Lower leg skin (tissue), 4 donors: ENCODE measurements at regions not wholly inside any gene's neighbourhood (a gene's known extent, or its start where the extent isn't known, plus 50 kb on each side); places are given as distances from the start of the nearest gene placed in this dataset.

Source experiments
- DNase-seq, 2 donors: peaks; one replicate each; pipeline ENCODE4 v3.0.0-alpha.2; 2019; ENCODE audit warnings: low spot score in 2 of 2
- H3K4me3 ChIP-seq: fragments of 200-600 bp; sonication (generic); 2 replicates; pipeline ENCODE4 v1.5.1; 2017; ENCODE audit warnings: mild to moderate bottlenecking, low read depth; ENCODE audit not compliant: poor library complexity, severe bottlenecking
- CTCF ChIP-seq, 3 donors: fragments of 450-650 bp; IDR thresholded peaks; one replicate each; pipeline ENCODE4 v1.5.1; 2016; ENCODE audit warnings: antibody characterized with exemption in 3 of 3, mild to moderate bottlenecking in 3 of 3, moderate library complexity in 2 of 3
- POLR2A ChIP-seq, 2 donors: fragments of 450-650 bp; IDR thresholded peaks; one replicate each; pipeline ENCODE4 v1.6.1; 2016 to 2017; ENCODE audit warnings: antibody characterized with exemption in 2 of 2, mild to moderate bottlenecking in 1 of 2, moderate library complexity in 1 of 2
- WGBS, 2 donors: methylation state at CpG; one replicate each; pipeline ENCODE4 v1.1.5; 2018; 5-methylcytosine and 5-hydroxymethylcytosine counted together
- intact Hi-C: fragments of 100-400 bp; cut with DNase I; formaldehyde crosslinking; loops from one replicate; pipeline ENCODE4 v1.15.0; 2023; ENCODE audit warnings: low total_unique reads

GRCh38 chr4:185914583-185915199 lies 102.7 kb upstream of the SORBS2 start:
- WGBS, 2 donors: 85 to 88% methylated on average over 11 of the region's 11 CpGs
- no peak for DNase-seq
- intact Hi-C loops: no loop called here
- H3K4me3 ChIP-seq: no peak overlapping the region
- TF ChIP-seq POLR2A (IDR thresholded peaks at IDR 0.05) (no peak), CTCF (IDR thresholded peaks at IDR 0.05) (no peak)

- TF ChIP-seq CTCF (IDR thresholded peaks at IDR 0.05) (no peak), POLR2A (IDR thresholded peaks at IDR 0.05) (no peak)
- intact Hi-C loops: no loop called here
- DNase-seq: no peak
- WGBS, 2 donors: 51% methylated on average over 2 of the region's 2 CpGs
- H3K4me3 ChIP-seq: no peak overlapping the region
Measured at GRCh38 chr4:185915271-185915670, 103.3 kb upstream of the SORBS2 start.

- intact Hi-C loops: no loop called here
- no peak for DNase-seq
- 90 to 96% methylated on average over 4 of the region's 4 CpGs for WGBS, 2 donors
- no peak overlapping the region for H3K4me3 ChIP-seq
- TF ChIP-seq CTCF (IDR thresholded peaks at IDR 0.05) (no peak), POLR2A (IDR thresholded peaks at IDR 0.05) (no peak)
Measured at GRCh38 chr4:185915817-185916216, 103.8 kb upstream of the SORBS2 start.

GRCh38 chr4:185916231-185916630 lies 104.2 kb upstream of the SORBS2 start:
- WGBS, 2 donors: 88 to 89% methylated on average over 4 of the region's 4 CpGs
- intact Hi-C loops: no loop called here
- TF ChIP-seq POLR2A (IDR thresholded peaks at IDR 0.05): no peak
- no peak for TF ChIP-seq CTCF (IDR thresholded peaks at IDR 0.05)
- no peak overlapping the region for H3K4me3 ChIP-seq
- no peak for DNase-seq

- intact Hi-C loops: no loop called here
- no peak for DNase-seq
- no peak for TF ChIP-seq POLR2A (IDR thresholded peaks at IDR 0.05)
- TF ChIP-seq CTCF (IDR thresholded peaks at IDR 0.05): no peak
- 64 to 66% methylated on average over 4 of the region's 4 CpGs for WGBS, 2 donors
- no peak overlapping the region for H3K4me3 ChIP-seq
Measured at GRCh38 chr4:185916683-185917082, 104.7 kb upstream of the SORBS2 start.

- whole genome bisulfite sequencing, 2 donors: 91 to 92% methylated on average over 4 of the region's 4 CpGs
- H3K4me3 ChIP-seq: no peak overlapping the region
- intact Hi-C loops: no loop called here
- no peak for TF ChIP-seq CTCF (IDR thresholded peaks at IDR 0.05)
- TF ChIP-seq POLR2A (IDR thresholded peaks at IDR 0.05): no peak
- no peak for DNase-seq
Measured at GRCh38 chr4:185919107-185919506, 107.1 kb upstream of the SORBS2 start.
